Thyroid gland (tissue), 4 donors: ENCODE measurements at regions not wholly inside any gene's neighbourhood (a gene's known extent, or its start where the extent isn't known, plus 50 kb on each side); places are given as distances from the start of the nearest gene placed in this dataset.
"Not testable (repeated sequence)": the region's sequence is repeated elsewhere in the genome, so short reads cannot be mapped to it uniquely, and the experiment has no call there.

Experiments used
- POLR2A ChIP-seq, 2 donors: fragments of 450-650 bp; IDR thresholded peaks; one replicate each; pipeline ENCODE4 v1.6.1; 2017; ENCODE audit warnings: antibody characterized with exemption in 2 of 2, mild to moderate bottlenecking in 2 of 2, moderate library complexity in 1 of 2
- TF ChIP-seq, protein P1 (sequence below), 6 experiments: fragments of 200-600 bp in 3 of 6; fragments of 450-650 bp in 3 of 6; sonication (generic) in 3 of 6; IDR thresholded peaks; one replicate each; pipeline ENCODE4 v1.5.1; 2016 to 2019; ENCODE audit warnings: antibody characterized with exemption in 6 of 6, mild to moderate bottlenecking in 2 of 6, inconsistent platforms in 1 of 6, moderate library complexity in 1 of 6

DNA sequence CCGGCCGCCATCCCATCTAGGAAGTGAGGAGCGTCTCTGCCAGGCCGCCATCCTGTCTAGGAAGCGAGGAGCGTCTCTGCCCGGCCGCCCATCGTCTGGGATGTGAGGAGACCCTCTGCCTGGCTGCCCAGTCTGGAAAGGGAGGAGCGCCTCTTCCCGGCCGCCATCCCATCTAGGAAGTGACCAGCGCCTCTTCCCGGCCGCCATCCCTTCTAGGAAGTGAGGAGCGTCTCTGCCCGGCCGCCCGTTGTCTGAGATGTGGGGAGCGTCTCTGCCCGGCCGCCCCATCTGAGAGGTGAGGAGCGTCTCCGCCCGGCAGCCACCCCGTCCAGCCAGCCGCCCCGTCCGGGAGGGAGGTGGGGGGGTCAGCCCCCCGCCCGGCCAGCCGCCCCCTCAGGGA is 475.4 kb downstream of the TMEM114 start:
- not testable (repeated sequence) for TF ChIP-seq POLR2A (IDR thresholded peaks at IDR 0.05)
- TF ChIP-seq, protein P1, sequence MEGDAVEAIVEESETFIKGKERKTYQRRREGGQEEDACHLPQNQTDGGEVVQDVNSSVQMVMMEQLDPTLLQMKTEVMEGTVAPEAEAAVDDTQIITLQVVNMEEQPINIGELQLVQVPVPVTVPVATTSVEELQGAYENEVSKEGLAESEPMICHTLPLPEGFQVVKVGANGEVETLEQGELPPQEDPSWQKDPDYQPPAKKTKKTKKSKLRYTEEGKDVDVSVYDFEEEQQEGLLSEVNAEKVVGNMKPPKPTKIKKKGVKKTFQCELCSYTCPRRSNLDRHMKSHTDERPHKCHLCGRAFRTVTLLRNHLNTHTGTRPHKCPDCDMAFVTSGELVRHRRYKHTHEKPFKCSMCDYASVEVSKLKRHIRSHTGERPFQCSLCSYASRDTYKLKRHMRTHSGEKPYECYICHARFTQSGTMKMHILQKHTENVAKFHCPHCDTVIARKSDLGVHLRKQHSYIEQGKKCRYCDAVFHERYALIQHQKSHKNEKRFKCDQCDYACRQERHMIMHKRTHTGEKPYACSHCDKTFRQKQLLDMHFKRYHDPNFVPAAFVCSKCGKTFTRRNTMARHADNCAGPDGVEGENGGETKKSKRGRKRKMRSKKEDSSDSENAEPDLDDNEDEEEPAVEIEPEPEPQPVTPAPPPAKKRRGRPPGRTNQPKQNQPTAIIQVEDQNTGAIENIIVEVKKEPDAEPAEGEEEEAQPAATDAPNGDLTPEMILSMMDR (IDR thresholded peaks at IDR 0.05): not testable (repeated sequence)
